GM12878 (cell line): ENCODE measurements at regions not wholly inside any gene's neighbourhood (a gene's known extent, or its start where the extent isn't known, plus 50 kb on each side); places are given as distances from the start of the nearest gene placed in this dataset.

Experiments
- ATAC-seq: fragments of 200-7000 bp; cut with Tn5 transposase; 3 replicates; pipeline ENCODE4 v1.9.1; 2020; ENCODE audit warnings: mild to moderate bottlenecking, moderate library complexity
- BruUV-seq: library from RNA; stranded (reverse); fragments of 400-500 nt; replicated peaks from 2 replicates; lab custom pipeline; 2021; lab: Mats Ljungman, UMichigan
- CTCF ChIA-PET: fragments of 300-600 bp; sonication (Branson Sonifier 250); formaldehyde crosslinking; extraction: SDS; loops from one replicate; lab custom pipeline; 2021; ENCODE audit warnings: inconsistent platforms; lab: Yijun Ruan, JAX
- POLR2A ChIA-PET: fragments of 350-600 bp; formaldehyde crosslinking; extraction: SDS; loops from one replicate; lab custom pipeline; 2021; ENCODE audit warnings: inconsistent platforms; lab: Charles Lee
- RAD21 ChIA-PET: fragments of 300-600 bp; sonication (Branson Sonifier 250); formaldehyde crosslinking; loops from one replicate; lab custom pipeline; 2023; ENCODE audit warnings: antibody characterized with exemption; ENCODE audit not compliant: unreplicated experiment; lab: Charles Lee
- SMC1A ChIA-PET: fragments of 300-600 bp; sonication (Branson Sonifier 250); formaldehyde crosslinking; loops from one replicate; lab custom pipeline; 2023; ENCODE audit not compliant: unreplicated experiment, uncharacterized antibody; lab: Charles Lee
- DNase-seq: peaks from one replicate; pipeline ENCODE4 v3.0.0-alpha.2; 2011; ENCODE audit warnings: low read depth, low spot score
- FAIRE-seq: peaks from 3 replicates; lab custom pipeline; 2011; peaks lifted over from hg19 to GRCh38; lab: Jason Lieb, UNC
- H2AFZ ChIP-seq: 2 replicates; pipeline ENCODE4 v1.6.0; 2011; ENCODE audit warnings: low read depth, low read length, control low read depth; ENCODE audit not compliant: control insufficient read depth
- H3K27ac ChIP-seq: 2 replicates; pipeline ENCODE4 v1.5.1; 2011; ENCODE audit warnings: control low read depth; ENCODE audit not compliant: control insufficient read depth, insufficient read depth
- H3K27me3 ChIP-seq, 2 experiments: replicated peaks in 1 of 2; 2 replicates each; pipeline versions ENCODE4 v1.6.0 to v1.6.1; 2011; ENCODE audit warnings: low read length in 1 of 2; ENCODE audit not compliant: control insufficient read depth in 2 of 2, insufficient read depth in 2 of 2
- H3K36me3 ChIP-seq, 2 experiments: 2 replicates each; pipeline ENCODE4 v1.5.1; 2011; ENCODE audit warnings: low read length in 1 of 2; ENCODE audit not compliant: control insufficient read depth in 2 of 2, insufficient read depth in 2 of 2
- H3K4me1 ChIP-seq: 2 replicates; pipeline ENCODE4 v1.6.1; 2011; ENCODE audit warnings: mild to moderate bottlenecking, low read length, moderate library complexity, mixed read lengths; ENCODE audit not compliant: control insufficient read depth, insufficient read depth
- H3K4me2 ChIP-seq: 2 replicates; pipeline ENCODE4 v1.6.0; 2011; ENCODE audit warnings: control low read depth; ENCODE audit not compliant: control insufficient read depth, insufficient read depth
- H3K4me3 ChIP-seq: fragments of 200-600 bp; sonication (generic); 2 replicates; pipeline ENCODE4 v1.5.1; 2016
- H3K79me2 ChIP-seq: 2 replicates; pipeline ENCODE4 v1.6.0; 2011; ENCODE audit warnings: low read length; ENCODE audit not compliant: control insufficient read depth, insufficient read depth
- H3K9ac ChIP-seq: 2 replicates; pipeline ENCODE4 v1.8.0; 2011; ENCODE audit warnings: low read length, control low read depth, mixed read lengths; ENCODE audit not compliant: control insufficient read depth, insufficient read depth
- H3K9me3 ChIP-seq: replicated peaks from 3 replicates; pipeline ENCODE4 v1.5.1; 2011; ENCODE audit warnings: mild to moderate bottlenecking, low read length; ENCODE audit not compliant: control insufficient read depth, insufficient read depth
- H4K20me1 ChIP-seq: 2 replicates; pipeline ENCODE4 v1.6.0; 2011; ENCODE audit not compliant: control insufficient read depth, insufficient read depth
- DPF2 ChIP-seq: fragments of 450-650 bp; IDR thresholded peaks from 2 replicates; pipeline ENCODE4 v1.6.1; 2017; ENCODE audit warnings: mild to moderate bottlenecking
- IRF5 ChIP-seq: fragments of 450-650 bp; IDR thresholded peaks from 2 replicates; pipeline ENCODE4 v1.6.1; 2017; ENCODE audit warnings: borderline replicate concordance
- MEF2B ChIP-seq: fragments of 450-650 bp; IDR thresholded peaks from 2 replicates; pipeline ENCODE4 v1.6.1; 2018; ENCODE audit warnings: mild to moderate bottlenecking, moderate library complexity; ENCODE audit not compliant: partially characterized antibody, poor library complexity, severe bottlenecking
- PAX5 ChIP-seq: IDR thresholded peaks from 2 replicates; pipeline ENCODE4 v1.6.1; 2011; ENCODE audit warnings: low read depth, low read length, borderline replicate concordance
- RAD21 ChIP-seq: IDR thresholded peaks from 2 replicates; pipeline ENCODE4 v1.6.1; 2011; ENCODE audit warnings: mild to moderate bottlenecking, low read depth, low read length, moderate library complexity; ENCODE audit not compliant: insufficient read depth
- RUNX3 ChIP-seq: IDR thresholded peaks from 2 replicates; pipeline ENCODE4 v1.6.1; 2012; ENCODE audit warnings: low read length, inconsistent platforms
- SP1 ChIP-seq: IDR thresholded peaks from one replicate; pipeline ENCODE4 v1.6.1; 2011; ENCODE audit warnings: low read depth, low read length
- TAF1 ChIP-seq: IDR thresholded peaks from 2 replicates; pipeline ENCODE4 v1.6.1; 2011; ENCODE audit warnings: mild to moderate bottlenecking, low read depth, low read length, borderline replicate concordance
- TBL1XR1 ChIP-seq: IDR thresholded peaks from 2 replicates; pipeline ENCODE4 v1.6.1; 2012; ENCODE audit warnings: low read depth, low read length, improper control_type of control experiment
- ZBED1 ChIP-seq: IDR thresholded peaks from 2 replicates; pipeline ENCODE4 v1.6.1; 2016; ENCODE audit warnings: borderline replicate concordance
- ZBTB4 ChIP-seq: fragments of 450-650 bp; formaldehyde crosslinking; IDR thresholded peaks from 2 replicates; pipeline ENCODE4 v1.4.0; 2022; ENCODE audit warnings: mild to moderate bottlenecking, moderate library complexity
- ZBTB40 ChIP-seq: fragments of 450-650 bp; IDR thresholded peaks from 2 replicates; pipeline ENCODE4 v1.6.1; 2016; ENCODE audit warnings: mild to moderate bottlenecking, moderate library complexity, borderline replicate concordance
- ZNF217 ChIP-seq: fragments of 450-650 bp; IDR thresholded peaks from 2 replicates; pipeline ENCODE4 v1.6.1; 2017; ENCODE audit warnings: antibody characterized with exemption, mild to moderate bottlenecking
- WGBS: methylation state at CpG from one replicate; pipeline ENCODE4 v1.1.6; 2016; ENCODE audit warnings: low lambda C conversion rate; ENCODE audit not compliant: insufficient replicate concordance, insufficient coverage; ENCODE audit errors: missing lambda C conversion rate; 5-methylcytosine and 5-hydroxymethylcytosine counted together
- in situ Hi-C: fragments of 300-500 bp; cut with MboI; formaldehyde crosslinking; loops from 9 replicates; pipeline ENCODE4 v1.14.3; 2018; ENCODE audit warnings: mixed read lengths
- intact Hi-C: fragments of 100-400 bp; cut with micrococcal nuclease; formaldehyde crosslinking; loops from one replicate; pipeline ENCODE4 v1.14.2; 2022; ENCODE audit not compliant: unreplicated experiment

GRCh38 chr2:21356086-21356856 is 232.5 kb downstream of the TDRD15 start:
- FAIRE-seq (no peak), ATAC-seq (no peak), DNase-seq (no peak)
- Histone ChIP-seq H3K36me3 (no peaks in the 10 kb centered on the region), H3K9ac (no peak overlapping the region), H2AFZ (no peak overlapping the region), H3K4me3 (no peak overlapping the region), H3K79me2 (no peaks in the 10 kb centered on the region), H3K9me3 (no peaks in the 10 kb centered on the region), H4K20me1 (no peaks in the 10 kb centered on the region), H3K4me2 (no peak overlapping the region), H3K27ac (no peak overlapping the region), H3K4me1 (no peaks in the 10 kb centered on the region), H3K27me3 (no peaks in the 10 kb centered on the region)
- in situ Hi-C loops: no loop called here
- WGBS: 21% methylated on average over 9 of the region's 9 CpGs
- no TSS peak for BruUV-seq
- ChIA-PET POLR2A (no interaction called here), RAD21 (no interaction called here), SMC1A (no interaction called here), CTCF (no interaction called here)
- intact Hi-C loops: no loop called here
- TF ChIP-seq TBL1XR1 (no peak), ZBTB40 (no peak), DPF2 (no peak), ZBTB4 (CRISPR knock-in tag) (no peak), IRF5 (no peak), SP1 (no peak), PAX5 (no peak), ZBED1 (no peak), RAD21 (no peak), MEF2B (no peak), TAF1 (no peak), RUNX3 (no peak), ZNF217 (no peak)
